ENCODE measurements at regions not wholly inside any gene's neighbourhood (a gene's known extent, or its start where the extent isn't known, plus 50 kb on each side); places are given as distances from the start of the nearest gene placed in this dataset.
"Not testable (repeated sequence)": the region's sequence is repeated elsewhere in the genome, so short reads cannot be mapped to it uniquely, and the experiment has no call there.

GRCh38 chr5:144594919-144595318 lies 424.2 kb downstream of the KCTD16 start:
- Histone ChIP-seq H3K14ac (ENCODE audit: low read length) (no peak overlapping the region), H3K36me3 (ENCODE audit: control insufficient read depth in 1 of 2, insufficient read depth in 2 of 2, low read length in 2 of 2) (no peaks in the 10 kb centered on the region), H3K23ac (ENCODE audit: low read length) (no peak overlapping the region), H2BK12ac (ENCODE audit: low read length) (no peak overlapping the region), H4K91ac (ENCODE audit: low read depth, low read length) (peak overlapping the region; percentile 12), H3K27me3 (ENCODE audit: insufficient read depth, low read length) (no peaks in the 10 kb centered on the region), H3K18ac (ENCODE audit: low read length) (peak overlapping the region; percentile 7), H3K4me1 (ENCODE audit: control insufficient read depth in 1 of 2, insufficient read depth in 2 of 2, low read length in 2 of 2) (peaks cover 0 to 7% of the 10 kb centered on the region in 2 experiments), H3K4me2 (ENCODE audit: low read length) (no peak overlapping the region), H3K27ac (ENCODE audit: low read depth, low read length) (no peak overlapping the region), H2AK5ac (ENCODE audit: low read length) (peak overlapping the region; percentile 35), H3K79me1 (ENCODE audit: low read length) (no peaks in the 10 kb centered on the region), H4K8ac (ENCODE audit: low read depth, low read length) (no peak overlapping the region), H2AFZ (ENCODE audit: insufficient read depth, low read length, poor library complexity) (no peak overlapping the region), H4K12ac (ENCODE audit: low read depth, low read length) (no peak overlapping the region), H3K9me3 (ENCODE audit: insufficient read depth, low read depth, low read length) (no peaks in the 10 kb centered on the region), H3K9ac (ENCODE audit: low read length) (no peak overlapping the region), H2BK120ac (ENCODE audit: insufficient read depth, low read length, poor library complexity) (no peak overlapping the region), H3K4me3 (ENCODE audit: low read depth, low read length) (no peak overlapping the region), H2BK5ac (ENCODE audit: low read depth, low read length, poor library complexity) (no peak overlapping the region), H3K79me2 (ENCODE audit: control insufficient read depth, insufficient read depth, low read length, poor library complexity) (no peaks in the 10 kb centered on the region), H3K4ac (ENCODE audit: low read depth, low read length) (no peak overlapping the region)
- DNase-seq: no peak
- WGBS (ENCODE audit: extremely low coverage, insufficient coverage, insufficient read length): no CpG with 5 or more reads among the region's 25 CpGs

DNA sequence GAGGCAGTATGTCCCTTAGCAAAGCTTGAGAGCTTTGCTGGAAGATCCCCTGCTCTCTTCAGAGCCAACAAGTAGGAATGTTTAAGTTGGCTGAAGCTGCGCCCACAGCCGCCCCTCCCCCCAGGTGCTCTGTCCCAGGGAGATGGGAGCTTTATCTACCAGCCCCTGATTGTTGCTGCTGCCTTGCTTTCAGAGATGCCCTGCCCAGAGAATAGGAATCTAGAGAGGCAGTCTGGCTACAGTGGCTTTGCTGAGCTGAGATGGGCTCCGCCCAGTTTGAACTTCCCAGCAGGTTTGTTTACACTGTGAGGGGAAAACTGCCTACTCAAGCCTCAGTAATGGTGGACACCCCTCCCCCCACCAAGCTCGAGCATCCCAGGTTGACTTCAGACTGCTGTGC lies 423.6 kb downstream of the KCTD16 start:
- H3K36me3 ChIP-seq (ENCODE audit: control insufficient read depth in 1 of 2, insufficient read depth in 2 of 2, low read length in 2 of 2); H3K79me2 ChIP-seq (ENCODE audit: control insufficient read depth, insufficient read depth, low read length, poor library complexity); H3K4me3 ChIP-seq (ENCODE audit: low read depth, low read length); H3K4me1 ChIP-seq (ENCODE audit: control insufficient read depth in 1 of 2, insufficient read depth in 2 of 2, low read length in 2 of 2); H3K27ac ChIP-seq (ENCODE audit: low read depth, low read length); H3K14ac ChIP-seq (ENCODE audit: low read length); H3K9me3 ChIP-seq (ENCODE audit: insufficient read depth, low read depth, low read length); H2AFZ ChIP-seq (ENCODE audit: insufficient read depth, low read length, poor library complexity); H3K18ac ChIP-seq (ENCODE audit: low read length); H2BK5ac ChIP-seq (ENCODE audit: low read depth, low read length, poor library complexity); H2BK120ac ChIP-seq (ENCODE audit: insufficient read depth, low read length, poor library complexity); H4K12ac ChIP-seq (ENCODE audit: low read depth, low read length); H4K91ac ChIP-seq (ENCODE audit: low read depth, low read length); H2BK12ac ChIP-seq (ENCODE audit: low read length); DNase-seq; H3K4me2 ChIP-seq (ENCODE audit: low read length); H3K23ac ChIP-seq (ENCODE audit: low read length); H3K4ac ChIP-seq (ENCODE audit: low read depth, low read length); H3K9ac ChIP-seq (ENCODE audit: low read length); H2AK5ac ChIP-seq (ENCODE audit: low read length); H3K79me1 ChIP-seq (ENCODE audit: low read length); H3K27me3 ChIP-seq (ENCODE audit: insufficient read depth, low read length): not testable (repeated sequence)
- no CpG with 5 or more reads among the region's 4 CpGs for WGBS (ENCODE audit: extremely low coverage, insufficient coverage, insufficient read length)
- H4K8ac ChIP-seq (ENCODE audit: low read depth, low read length): peak overlapping the region; percentile 31

DNA sequence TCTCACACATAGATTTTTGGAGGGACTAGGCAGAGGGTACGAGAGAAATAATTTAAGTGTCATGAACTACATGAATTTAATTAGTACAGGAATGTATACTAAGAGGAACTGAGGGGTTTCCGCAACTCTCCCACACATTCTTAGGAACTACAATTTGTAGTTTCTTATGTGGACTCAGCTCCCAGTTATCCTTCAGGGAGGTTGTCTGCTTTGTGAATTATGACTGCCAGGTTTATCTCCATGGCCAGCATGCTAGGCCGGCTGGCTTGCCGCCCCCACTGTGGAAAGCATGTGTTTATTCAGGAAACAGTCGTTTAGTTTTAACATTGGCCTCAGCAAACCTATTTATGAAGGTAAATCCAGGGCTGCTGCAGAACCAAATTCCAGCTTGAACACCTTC lies 415.0 kb downstream of the KCTD16 start:
- H2BK120ac ChIP-seq (ENCODE audit: insufficient read depth, low read length, poor library complexity): no peak overlapping the region
- no peak overlapping the region for H4K12ac ChIP-seq (ENCODE audit: low read depth, low read length)
- H4K8ac ChIP-seq (ENCODE audit: low read depth, low read length): no peak overlapping the region
- no peaks in the 10 kb centered on the region for H3K79me2 ChIP-seq (ENCODE audit: control insufficient read depth, insufficient read depth, low read length, poor library complexity)
- H3K27ac ChIP-seq (ENCODE audit: low read depth, low read length): no peak overlapping the region
- H3K4me2 ChIP-seq (ENCODE audit: low read length): no peak overlapping the region
- H2BK5ac ChIP-seq (ENCODE audit: low read depth, low read length, poor library complexity): peak overlapping the region; percentile 64
- no peaks in the 10 kb centered on the region for H3K9me3 ChIP-seq (ENCODE audit: insufficient read depth, low read depth, low read length)
- no peak overlapping the region for H2AK5ac ChIP-seq (ENCODE audit: low read length)
- H2BK12ac ChIP-seq (ENCODE audit: low read length): peak overlapping the region; percentile 76
- H3K23ac ChIP-seq (ENCODE audit: low read length): no peak overlapping the region
- peak overlapping the region; percentile 48 for H4K91ac ChIP-seq (ENCODE audit: low read depth, low read length)
- H3K4me3 ChIP-seq (ENCODE audit: low read depth, low read length): no peak overlapping the region
- peaks cover 6 to 8% of the 10 kb centered on the region in 2 experiments for H3K4me1 ChIP-seq (ENCODE audit: control insufficient read depth in 1 of 2, insufficient read depth in 2 of 2, low read length in 2 of 2)
- H3K36me3 ChIP-seq (ENCODE audit: control insufficient read depth in 1 of 2, insufficient read depth in 2 of 2, low read length in 2 of 2): no peaks in the 10 kb centered on the region
- H3K79me1 ChIP-seq (ENCODE audit: low read length): peaks cover 9% of the 10 kb centered on the region
- no peak overlapping the region for H3K9ac ChIP-seq (ENCODE audit: low read length)
- H3K4ac ChIP-seq (ENCODE audit: low read depth, low read length): no peak overlapping the region
- WGBS (ENCODE audit: extremely low coverage, insufficient coverage, insufficient read length): no CpG with 5 or more reads among the region's 5 CpGs
- no peak overlapping the region for H3K14ac ChIP-seq (ENCODE audit: low read length)
- no peak overlapping the region for H3K18ac ChIP-seq (ENCODE audit: low read length)
- no peaks in the 10 kb centered on the region for H3K27me3 ChIP-seq (ENCODE audit: insufficient read depth, low read length)
- no peak overlapping the region for H2AFZ ChIP-seq (ENCODE audit: insufficient read depth, low read length, poor library complexity)
- no peak for DNase-seq

- peak overlapping the region; percentile 0 for H2BK120ac ChIP-seq (ENCODE audit: insufficient read depth, low read length, poor library complexity)
- peak overlapping the region; percentile 41 for H4K91ac ChIP-seq (ENCODE audit: low read depth, low read length)
- H2AFZ ChIP-seq (ENCODE audit: insufficient read depth, low read length, poor library complexity): no peak overlapping the region
- peak overlapping the region; percentile 48 for H3K27ac ChIP-seq (ENCODE audit: low read depth, low read length)
- H2BK12ac ChIP-seq (ENCODE audit: low read length): peak overlapping the region; percentile 94
- no peak overlapping the region for H3K23ac ChIP-seq (ENCODE audit: low read length)
- H3K9ac ChIP-seq (ENCODE audit: low read length): no peak overlapping the region
- H3K36me3 ChIP-seq (ENCODE audit: control insufficient read depth in 1 of 2, insufficient read depth in 2 of 2, low read length in 2 of 2): no peaks in the 10 kb centered on the region
- H3K4me3 ChIP-seq (ENCODE audit: low read depth, low read length): no peak overlapping the region
- no peaks in the 10 kb centered on the region for H3K79me2 ChIP-seq (ENCODE audit: control insufficient read depth, insufficient read depth, low read length, poor library complexity)
- no peak overlapping the region for H3K18ac ChIP-seq (ENCODE audit: low read length)
- peak overlapping the region; percentile 91 for H2AK5ac ChIP-seq (ENCODE audit: low read length)
- H2BK5ac ChIP-seq (ENCODE audit: low read depth, low read length, poor library complexity): peak overlapping the region; percentile 36
- H3K79me1 ChIP-seq (ENCODE audit: low read length): peaks cover 18% of the 10 kb centered on the region
- WGBS (ENCODE audit: extremely low coverage, insufficient coverage, insufficient read length): no CpG with 5 or more reads among the region's 7 CpGs
- H3K27me3 ChIP-seq (ENCODE audit: insufficient read depth, low read length): no peaks in the 10 kb centered on the region
- peaks cover 10 to 12% of the 10 kb centered on the region in 2 experiments for H3K4me1 ChIP-seq (ENCODE audit: control insufficient read depth in 1 of 2, insufficient read depth in 2 of 2, low read length in 2 of 2)
- no peak overlapping the region for H3K4ac ChIP-seq (ENCODE audit: low read depth, low read length)
- no peak for DNase-seq
- H4K8ac ChIP-seq (ENCODE audit: low read depth, low read length): no peak overlapping the region
- H3K9me3 ChIP-seq (ENCODE audit: insufficient read depth, low read depth, low read length): no peaks in the 10 kb centered on the region
- no peak overlapping the region for H3K4me2 ChIP-seq (ENCODE audit: low read length)
- H3K14ac ChIP-seq (ENCODE audit: low read length): no peak overlapping the region
- no peak overlapping the region for H4K12ac ChIP-seq (ENCODE audit: low read depth, low read length)
These were observed 413.1 kb downstream of the KCTD16 start for GRCh38 chr5:144583541-144584449.

Measured in trophoblast cell (in vitro differentiated cells and primary cell).